ENCODE measurements at regions not wholly inside any gene's neighbourhood (a gene's known extent, or its start where the extent isn't known, plus 50 kb on each side); places are given as distances from the start of the nearest gene placed in this dataset.

DNA sequence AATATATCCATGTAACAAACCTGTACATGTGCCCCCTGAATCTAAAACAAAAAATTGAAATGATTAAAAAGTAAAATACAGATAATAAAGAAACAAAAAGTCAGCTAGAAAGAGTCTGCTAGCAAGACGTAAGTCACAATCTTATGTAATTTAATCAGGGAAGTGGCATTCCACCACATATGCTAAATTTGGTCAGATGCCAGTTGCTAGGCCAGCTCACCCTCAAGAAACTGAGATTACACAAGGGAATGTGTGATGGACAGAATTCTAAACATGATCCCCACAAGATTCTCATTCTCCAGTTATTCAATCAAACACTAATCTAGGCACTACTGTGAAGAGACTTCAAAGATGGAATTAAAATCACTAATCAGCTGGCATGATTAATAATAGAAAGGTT, 689.3 kb downstream of the CENPC start:
- TF ChIP-seq, protein P1, sequence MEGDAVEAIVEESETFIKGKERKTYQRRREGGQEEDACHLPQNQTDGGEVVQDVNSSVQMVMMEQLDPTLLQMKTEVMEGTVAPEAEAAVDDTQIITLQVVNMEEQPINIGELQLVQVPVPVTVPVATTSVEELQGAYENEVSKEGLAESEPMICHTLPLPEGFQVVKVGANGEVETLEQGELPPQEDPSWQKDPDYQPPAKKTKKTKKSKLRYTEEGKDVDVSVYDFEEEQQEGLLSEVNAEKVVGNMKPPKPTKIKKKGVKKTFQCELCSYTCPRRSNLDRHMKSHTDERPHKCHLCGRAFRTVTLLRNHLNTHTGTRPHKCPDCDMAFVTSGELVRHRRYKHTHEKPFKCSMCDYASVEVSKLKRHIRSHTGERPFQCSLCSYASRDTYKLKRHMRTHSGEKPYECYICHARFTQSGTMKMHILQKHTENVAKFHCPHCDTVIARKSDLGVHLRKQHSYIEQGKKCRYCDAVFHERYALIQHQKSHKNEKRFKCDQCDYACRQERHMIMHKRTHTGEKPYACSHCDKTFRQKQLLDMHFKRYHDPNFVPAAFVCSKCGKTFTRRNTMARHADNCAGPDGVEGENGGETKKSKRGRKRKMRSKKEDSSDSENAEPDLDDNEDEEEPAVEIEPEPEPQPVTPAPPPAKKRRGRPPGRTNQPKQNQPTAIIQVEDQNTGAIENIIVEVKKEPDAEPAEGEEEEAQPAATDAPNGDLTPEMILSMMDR (conservative IDR thresholded peaks at IDR 0.05; ENCODE audit: low read depth, low read length): no peak
- TF ChIP-seq EZH2 (IDR thresholded peaks at IDR 0.05; ENCODE audit: borderline replicate concordance, low read depth, low read length, poor library complexity, severe bottlenecking): no peak
